Right lobe of liver (tissue), 4 donors: ENCODE measurements at regions not wholly inside any gene's neighbourhood (a gene's known extent, or its start where the extent isn't known, plus 50 kb on each side); places are given as distances from the start of the nearest gene placed in this dataset.

ENCODE experiments used
- CTCF ChIP-seq, 4 donors: fragments of 200-600 bp in 3 of 4; fragments of 450-650 bp in 1 of 4; IDR thresholded peaks; one replicate each; pipeline versions ENCODE4 v1.5.1 to v1.8.0; 2016 to 2022; ENCODE audit warnings: antibody characterized with exemption in 4 of 4, mild to moderate bottlenecking in 2 of 4
- POLR2A ChIP-seq: fragments of 450-650 bp; IDR thresholded peaks from one replicate; pipeline ENCODE4 v1.6.1; 2017; ENCODE audit warnings: antibody characterized with exemption, mild to moderate bottlenecking
- donor health status: DM: no; HTN: no; CAD: no.
- donor health status: DM: no; HTN: no; CAD: no.
- donor health status: DM: no; HTN: yes; CAD: no.

- TF ChIP-seq CTCF (IDR thresholded peaks at IDR 0.05), result no peak
- TF ChIP-seq POLR2A, result no peak
These were observed 119.6 kb upstream of the ITGA1 start for GRCh38 chr5:52668139-52668538.
